ENCODE measurements at regions not wholly inside any gene's neighbourhood (a gene's known extent, or its start where the extent isn't known, plus 50 kb on each side); places are given as distances from the start of the nearest gene placed in this dataset.

GRCh38 chr11:90542092-90542491, 319.2 kb upstream of the CHORDC1 start:
- TF ChIP-seq, protein P1, sequence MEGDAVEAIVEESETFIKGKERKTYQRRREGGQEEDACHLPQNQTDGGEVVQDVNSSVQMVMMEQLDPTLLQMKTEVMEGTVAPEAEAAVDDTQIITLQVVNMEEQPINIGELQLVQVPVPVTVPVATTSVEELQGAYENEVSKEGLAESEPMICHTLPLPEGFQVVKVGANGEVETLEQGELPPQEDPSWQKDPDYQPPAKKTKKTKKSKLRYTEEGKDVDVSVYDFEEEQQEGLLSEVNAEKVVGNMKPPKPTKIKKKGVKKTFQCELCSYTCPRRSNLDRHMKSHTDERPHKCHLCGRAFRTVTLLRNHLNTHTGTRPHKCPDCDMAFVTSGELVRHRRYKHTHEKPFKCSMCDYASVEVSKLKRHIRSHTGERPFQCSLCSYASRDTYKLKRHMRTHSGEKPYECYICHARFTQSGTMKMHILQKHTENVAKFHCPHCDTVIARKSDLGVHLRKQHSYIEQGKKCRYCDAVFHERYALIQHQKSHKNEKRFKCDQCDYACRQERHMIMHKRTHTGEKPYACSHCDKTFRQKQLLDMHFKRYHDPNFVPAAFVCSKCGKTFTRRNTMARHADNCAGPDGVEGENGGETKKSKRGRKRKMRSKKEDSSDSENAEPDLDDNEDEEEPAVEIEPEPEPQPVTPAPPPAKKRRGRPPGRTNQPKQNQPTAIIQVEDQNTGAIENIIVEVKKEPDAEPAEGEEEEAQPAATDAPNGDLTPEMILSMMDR (conservative IDR thresholded peaks at IDR 0.05; ENCODE audit: low read depth, low read length), result peak; percentile 21; the same call in 1 of the 2 replicates
- TF ChIP-seq EZH2 (IDR thresholded peaks at IDR 0.05; ENCODE audit: borderline replicate concordance, low read depth, low read length, poor library complexity, severe bottlenecking), result no peak
- ChIA-PET CTCF (no interaction called here), POLR2A (ENCODE audit: low non-redundant PET) (no interaction called here)
- Histone ChIP-seq H3K27me3 (replicated peaks; ENCODE audit: insufficient read depth, low read depth, low read length, poor library complexity) (no peaks in the 10 kb centered on the region), H3K4me1 (ENCODE audit: insufficient read depth, low read length, poor library complexity, severe bottlenecking) (no peaks in the 10 kb centered on the region), H3K36me3 (ENCODE audit: insufficient read depth, low read length, poor library complexity, severe bottlenecking) (no peaks in the 10 kb centered on the region), H3K9me3 (ENCODE audit: low read depth, low read length, poor library complexity, severe bottlenecking) (no peaks in the 10 kb centered on the region), H3K27ac (ENCODE audit: low read depth, low read length, poor library complexity, severe bottlenecking) (no peak overlapping the region), H3K4me3 (ENCODE audit: low read depth, low read length, poor library complexity, severe bottlenecking) (no peak overlapping the region)
- intact Hi-C loops (cut with micrococcal nuclease; ENCODE audit: unreplicated experiment), result no loop called here
- BruUV-seq (replicated peaks), result no TSS peak
- DNase-seq (ENCODE audit: low spot score), result no peak

- BruUV-seq (replicated peaks), result no TSS peak
- DNase-seq (ENCODE audit: low spot score), result no peak
- Histone ChIP-seq H3K27ac (ENCODE audit: low read depth, low read length, poor library complexity, severe bottlenecking) (no peak overlapping the region), H3K9me3 (ENCODE audit: low read depth, low read length, poor library complexity, severe bottlenecking) (no peaks in the 10 kb centered on the region), H3K27me3 (replicated peaks; ENCODE audit: insufficient read depth, low read depth, low read length, poor library complexity) (no peaks in the 10 kb centered on the region), H3K4me3 (ENCODE audit: low read depth, low read length, poor library complexity, severe bottlenecking) (no peak overlapping the region), H3K36me3 (ENCODE audit: insufficient read depth, low read length, poor library complexity, severe bottlenecking) (no peaks in the 10 kb centered on the region), H3K4me1 (ENCODE audit: insufficient read depth, low read length, poor library complexity, severe bottlenecking) (no peaks in the 10 kb centered on the region)
- ChIA-PET CTCF (no interaction called here), POLR2A (ENCODE audit: low non-redundant PET) (interaction anchor here (0.7 kb wide), 1 partner anchor 1948 kb away, joined by 4 read pairs; no protein-coding TSS in a partner anchor)
- TF ChIP-seq EZH2 (IDR thresholded peaks at IDR 0.05; ENCODE audit: borderline replicate concordance, low read depth, low read length, poor library complexity, severe bottlenecking), result no peak
- TF ChIP-seq, protein P1 (conservative IDR thresholded peaks at IDR 0.05; ENCODE audit: low read depth, low read length), result no peak
- intact Hi-C loops (cut with micrococcal nuclease; ENCODE audit: unreplicated experiment), result no loop called here
Observed at GRCh38 chr11:90536301-90536700, 313.5 kb upstream of the CHORDC1 start.

DNA sequence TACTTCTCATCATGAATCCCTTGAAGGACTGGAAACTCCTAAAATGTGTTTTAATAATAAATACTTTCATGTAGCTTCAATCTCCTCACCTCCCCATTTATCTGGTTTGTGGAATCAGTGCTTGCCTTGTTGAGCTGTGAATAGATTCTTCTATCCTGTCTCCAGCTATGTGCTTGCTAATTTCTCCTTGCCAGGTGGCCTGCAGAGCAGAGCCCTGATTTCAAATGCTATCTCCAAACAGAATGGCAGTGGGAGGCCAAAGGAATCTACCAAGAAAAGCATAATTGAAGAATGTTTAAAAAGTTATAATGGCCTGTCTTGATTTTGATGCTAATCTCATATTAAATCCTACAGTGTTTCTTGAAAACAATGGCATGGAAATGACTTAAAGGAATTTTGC, 309.3 kb upstream of the CHORDC1 start:
- POLR2A ChIA-PET (ENCODE audit: low non-redundant PET), result no interaction called here
- H3K36me3 ChIP-seq (ENCODE audit: insufficient read depth, low read length, poor library complexity, severe bottlenecking), result no peaks in the 10 kb centered on the region
- H3K4me1 ChIP-seq (ENCODE audit: insufficient read depth, low read length, poor library complexity, severe bottlenecking), result no peaks in the 10 kb centered on the region
- H3K4me3 ChIP-seq (ENCODE audit: low read depth, low read length, poor library complexity, severe bottlenecking), result no peak overlapping the region
- BruUV-seq (replicated peaks), result no TSS peak
- DNase-seq (ENCODE audit: low spot score), result no peak
- intact Hi-C loops (cut with micrococcal nuclease; ENCODE audit: unreplicated experiment), result no loop called here
- H3K27me3 ChIP-seq (replicated peaks; ENCODE audit: insufficient read depth, low read depth, low read length, poor library complexity), result no peaks in the 10 kb centered on the region
- TF ChIP-seq EZH2 (IDR thresholded peaks at IDR 0.05; ENCODE audit: borderline replicate concordance, low read depth, low read length, poor library complexity, severe bottlenecking), result no peak
- TF ChIP-seq, protein P1 (conservative IDR thresholded peaks at IDR 0.05; ENCODE audit: low read depth, low read length), result no peak
- no peak overlapping the region for H3K27ac ChIP-seq (ENCODE audit: low read depth, low read length, poor library complexity, severe bottlenecking)
- CTCF ChIA-PET, result no interaction called here
- H3K9me3 ChIP-seq (ENCODE audit: low read depth, low read length, poor library complexity, severe bottlenecking), result no peaks in the 10 kb centered on the region
